Epithelial cell of prostate (primary cell): ENCODE measurements at regions not wholly inside any gene's neighbourhood (a gene's known extent, or its start where the extent isn't known, plus 50 kb on each side); places are given as distances from the start of the nearest gene placed in this dataset.
A peak's percentile ranks its signal among the peaks of the same experiment; 100 is the strongest.

Source experiments
- DNase-seq: peaks from one replicate; pipeline ENCODE4 v3.0.0-alpha.2; 2011; ENCODE audit warnings: low read depth, low spot score
- H3K27ac ChIP-seq: fragments of 450-650 bp; 2 replicates; pipeline ENCODE4 v1.5.1; 2017; ENCODE audit warnings: mild to moderate bottlenecking

GRCh38 chr7:94222516-94222915, 172.2 kb upstream of the COL1A2 start:
- H3K27ac ChIP-seq = no peak overlapping the region
- DNase-seq = no peak

GRCh38 chr7:94223375-94224084, 171.2 kb upstream of the COL1A2 start:
- no peak overlapping the region for H3K27ac ChIP-seq
- DNase-seq = peak; percentile 50

DNA sequence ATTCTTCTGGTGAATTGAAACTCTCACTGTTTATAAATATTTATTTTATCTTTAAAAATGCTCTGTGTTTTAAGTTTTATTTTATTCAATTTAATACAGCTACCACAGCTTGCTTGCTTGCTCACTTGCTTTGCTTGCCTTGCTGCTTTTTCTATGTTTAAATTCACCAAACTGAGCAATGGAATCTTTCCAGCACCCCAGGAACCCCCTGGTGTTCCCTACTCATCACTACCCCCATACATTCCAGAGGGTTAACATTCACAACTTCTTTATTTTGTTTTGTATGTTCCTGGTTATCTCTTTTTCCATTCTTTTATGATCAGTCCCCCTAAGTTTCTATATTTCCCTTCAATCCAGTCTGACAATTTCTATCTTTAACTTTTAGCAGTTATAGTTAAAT, 166.5 kb upstream of the COL1A2 start:
- no peak for DNase-seq
- no peak overlapping the region for H3K27ac ChIP-seq

GRCh38 chr7:94228678-94229077, 166.0 kb upstream of the COL1A2 start:
- no peak overlapping the region for H3K27ac ChIP-seq
- no peak for DNase-seq

DNA sequence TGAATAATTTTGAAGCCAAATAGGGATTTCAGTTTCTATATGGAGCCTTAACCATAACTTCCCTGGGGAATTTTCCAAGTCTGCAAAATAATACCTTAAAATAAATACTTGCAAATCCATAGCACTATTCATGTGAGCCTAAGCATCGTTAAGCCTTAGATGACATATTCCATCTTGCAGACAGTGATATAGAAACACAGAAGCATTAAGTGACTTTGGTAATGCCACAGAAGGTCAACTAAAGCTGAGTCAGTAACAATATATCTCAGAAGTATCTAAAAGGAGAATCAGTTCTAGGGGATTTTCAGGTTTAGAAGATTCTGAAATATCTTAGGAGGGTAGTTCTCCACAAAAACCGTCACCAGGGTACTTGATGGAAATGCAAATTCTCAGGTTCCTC, 163.4 kb upstream of the COL1A2 start:
- no peak for DNase-seq
- H3K27ac ChIP-seq = no peak overlapping the region

DNA sequence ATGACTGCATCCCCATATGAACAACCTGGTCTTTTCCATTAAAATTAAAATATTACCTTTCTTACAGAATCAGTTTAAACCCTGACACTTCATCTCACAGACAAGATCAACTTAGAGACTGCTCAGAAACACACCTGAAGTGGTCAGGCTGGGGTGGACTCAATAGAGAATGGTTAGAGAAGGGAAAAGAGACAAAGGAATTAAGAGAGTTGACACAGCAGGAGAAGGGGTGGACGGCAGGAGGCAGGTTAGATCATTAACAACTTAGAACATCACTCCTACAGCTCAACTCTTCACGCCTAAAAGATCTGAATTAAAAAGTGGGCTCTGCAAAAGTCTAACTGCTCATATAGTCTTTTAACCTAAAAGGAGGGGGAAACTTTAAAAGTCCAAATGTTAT, 157.7 kb upstream of the COL1A2 start:
- DNase-seq = no peak
- H3K27ac ChIP-seq = no peak overlapping the region

DNA sequence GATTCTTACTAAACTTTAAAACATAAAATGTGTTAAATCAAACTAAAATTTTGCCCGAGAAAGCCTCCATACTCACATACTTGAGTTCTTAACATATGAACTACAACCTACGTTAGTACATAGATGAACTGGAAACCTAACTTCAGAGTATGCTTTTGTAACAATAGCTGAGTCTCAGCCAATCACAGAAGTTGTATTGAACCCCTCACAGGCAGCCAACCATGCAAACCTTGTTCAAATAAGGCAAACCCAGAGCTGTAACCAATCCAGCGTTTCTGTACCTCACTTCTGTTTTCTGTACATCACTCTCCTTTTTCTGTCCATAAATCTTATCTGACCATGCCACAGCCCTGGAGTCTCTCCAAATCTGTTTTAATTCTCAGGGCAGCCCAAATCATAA, 157.3 kb upstream of the COL1A2 start:
- H3K27ac ChIP-seq = no peak overlapping the region
- no peak for DNase-seq

- no peak for DNase-seq
- no peak overlapping the region for H3K27ac ChIP-seq
Measured at GRCh38 chr7:94239661-94240234, 154.9 kb upstream of the COL1A2 start.

GRCh38 chr7:94240902-94241301, 153.8 kb upstream of the COL1A2 start:
- no peak overlapping the region for H3K27ac ChIP-seq
- DNase-seq = no peak

DNA sequence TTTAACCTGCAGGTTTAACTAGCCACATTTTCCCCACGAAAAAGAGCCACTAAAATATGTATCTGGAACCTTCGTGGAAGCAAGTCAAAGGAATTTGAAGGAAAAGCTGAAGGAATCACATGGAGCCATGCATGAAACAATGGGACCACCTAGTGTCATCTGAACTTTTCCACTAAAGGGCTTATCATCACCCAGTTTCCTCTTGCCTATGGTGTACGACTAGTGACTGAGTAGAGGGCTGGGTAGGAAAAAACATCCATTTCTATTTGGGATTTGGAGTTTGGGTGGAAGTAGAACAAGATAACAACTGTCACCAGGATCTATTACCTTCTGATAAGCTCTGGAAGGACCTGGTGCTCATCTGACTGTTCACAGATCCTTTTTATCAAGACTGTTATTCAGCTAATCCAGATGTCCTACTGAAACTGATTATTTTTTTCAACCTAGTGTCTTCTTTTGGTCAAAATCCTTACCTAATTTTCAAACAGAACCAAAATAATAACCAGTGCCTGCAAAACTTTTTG, 153.2 kb upstream of the COL1A2 start:
- no peak for DNase-seq
- H3K27ac ChIP-seq = no peak overlapping the region

- DNase-seq = no peak
- H3K27ac ChIP-seq = no peak overlapping the region
Measured at GRCh38 chr7:94243066-94243711, 151.5 kb upstream of the COL1A2 start.

DNA sequence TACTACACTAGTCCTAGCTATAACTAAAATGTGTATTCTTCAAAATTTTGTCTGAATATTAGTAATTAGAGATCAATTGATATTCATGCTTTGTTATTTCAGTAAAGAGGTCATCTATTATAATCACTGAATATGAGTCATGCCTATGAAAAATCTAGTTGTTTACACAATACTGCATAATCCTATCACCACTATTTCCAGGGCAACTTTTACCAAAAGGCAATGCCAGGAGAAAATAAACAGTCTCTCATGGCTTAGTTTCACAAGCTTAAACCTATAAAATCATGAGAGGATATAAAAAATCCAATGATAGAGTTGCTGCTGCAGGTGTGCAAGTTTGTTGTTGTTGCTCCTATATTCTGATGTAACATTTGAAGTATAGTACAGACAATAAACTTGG, 149.9 kb upstream of the COL1A2 start:
- H3K27ac ChIP-seq = no peak overlapping the region
- DNase-seq = no peak

- no peak overlapping the region for H3K27ac ChIP-seq
- DNase-seq = no peak
Measured at GRCh38 chr7:94245500-94245899, 149.2 kb upstream of the COL1A2 start.

DNA sequence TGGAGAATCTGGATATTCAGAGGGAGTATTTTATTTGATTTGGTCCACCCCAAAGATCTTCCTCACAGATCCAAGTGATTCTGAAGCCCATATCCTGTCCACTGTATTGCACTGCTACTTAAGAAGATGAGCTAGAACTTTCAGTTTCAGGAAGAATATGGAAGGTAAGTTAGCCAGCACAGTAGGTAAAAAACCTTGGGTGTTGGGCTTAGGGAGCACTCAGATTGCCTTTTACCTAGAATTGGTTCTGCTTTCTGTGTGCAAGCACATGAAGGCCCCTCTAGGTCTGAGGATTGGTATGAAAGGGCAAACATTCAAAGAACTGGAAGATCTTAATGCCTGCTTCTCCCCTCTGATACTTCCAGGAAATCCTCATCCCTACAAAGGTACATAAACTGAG, 146.7 kb upstream of the COL1A2 start:
- no peak for DNase-seq
- H3K27ac ChIP-seq = no peak overlapping the region

GRCh38 chr7:94249631-94250030, 145.1 kb upstream of the COL1A2 start:
- no peak for DNase-seq
- no peak overlapping the region for H3K27ac ChIP-seq

- no peak overlapping the region for H3K27ac ChIP-seq
- no peak for DNase-seq
Measured at GRCh38 chr7:94250124-94250523, 144.6 kb upstream of the COL1A2 start.

DNA sequence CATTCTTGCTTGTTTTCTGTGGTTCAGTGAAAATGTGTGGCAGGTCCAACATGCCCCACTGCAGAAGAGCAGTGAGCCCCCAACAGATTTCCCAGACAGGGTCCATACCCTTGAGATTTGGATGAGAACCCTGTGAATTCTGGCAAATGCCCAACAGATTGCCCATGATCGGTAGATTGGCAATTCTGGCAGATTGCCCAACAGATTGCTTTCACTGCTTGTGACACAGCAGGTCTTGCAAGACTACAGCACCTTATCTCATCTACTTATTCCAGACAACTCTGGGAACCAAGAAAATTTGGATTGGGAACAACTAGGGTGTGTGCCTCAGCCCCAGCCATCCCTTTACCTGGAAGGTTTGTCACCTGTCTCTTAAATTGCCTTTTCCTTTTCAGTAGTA, 143.7 kb upstream of the COL1A2 start:
- H3K27ac ChIP-seq = no peak overlapping the region
- no peak for DNase-seq

- H3K27ac ChIP-seq = no peak overlapping the region
- DNase-seq = no peak
Measured at GRCh38 chr7:94252124-94252523, 142.6 kb upstream of the COL1A2 start.

DNA sequence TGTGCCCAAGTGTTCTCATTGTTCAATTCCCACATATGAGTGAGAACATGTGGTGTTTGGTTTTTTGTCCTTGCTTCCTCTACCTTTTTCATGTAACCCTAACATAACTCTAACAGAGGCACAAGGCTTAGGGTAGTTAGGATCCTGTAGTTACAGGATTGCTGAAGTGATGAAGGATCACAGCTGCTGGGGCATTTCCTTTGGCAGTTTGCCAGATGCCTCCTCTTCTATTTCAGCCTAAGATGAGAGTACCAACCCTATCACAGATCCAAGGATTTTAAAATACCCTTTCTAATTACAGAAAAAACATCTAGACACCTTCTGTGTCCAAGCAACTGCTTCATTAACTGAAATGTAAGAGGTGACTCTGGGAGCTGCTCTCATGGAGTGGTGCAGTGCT, 141.7 kb upstream of the COL1A2 start:
- no peak overlapping the region for H3K27ac ChIP-seq
- DNase-seq = no peak

- H3K27ac ChIP-seq = no peak overlapping the region
- no peak for DNase-seq
Measured at GRCh38 chr7:94253686-94254085, 141.0 kb upstream of the COL1A2 start.

DNA sequence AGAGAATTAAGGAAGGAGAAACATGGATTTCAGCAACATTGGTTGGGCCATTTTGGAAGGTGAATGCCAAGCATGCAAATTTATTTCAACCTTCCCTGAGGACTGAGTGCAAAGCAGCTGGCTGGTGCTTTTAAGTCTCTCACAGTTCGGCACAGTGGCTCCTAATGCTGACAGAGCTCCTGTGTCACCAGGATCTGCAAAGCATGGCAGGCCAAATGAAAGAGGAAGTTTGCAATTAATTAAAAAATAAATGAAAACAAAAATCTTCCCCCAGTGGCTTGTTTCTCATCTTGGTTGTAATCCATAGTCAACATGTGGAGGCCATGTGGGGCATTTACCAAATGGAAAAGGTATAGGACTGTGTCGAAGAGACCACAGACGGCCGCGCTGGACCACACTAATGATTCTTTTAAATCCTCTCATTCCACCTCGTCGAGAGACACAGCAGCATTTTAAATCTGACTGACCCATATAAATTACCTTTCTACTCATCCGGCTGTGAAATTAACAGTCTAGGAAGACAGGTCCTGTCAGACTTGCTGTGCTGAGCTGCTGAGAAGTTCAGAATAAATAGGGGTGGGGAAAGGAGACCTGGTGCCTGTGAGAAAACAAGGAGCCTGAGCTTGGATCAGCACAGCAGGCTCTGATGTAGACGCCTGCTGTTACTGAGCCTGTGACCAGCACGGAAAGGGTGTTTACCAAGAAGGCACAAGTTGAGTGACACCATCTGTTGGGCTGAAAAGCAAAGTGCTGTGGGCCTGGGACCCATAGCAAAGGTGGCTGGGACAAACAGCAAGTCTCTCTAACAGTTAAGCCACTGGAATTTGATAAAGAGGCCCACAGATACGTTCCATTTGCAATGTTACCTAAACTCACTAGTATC, 136.0 kb upstream of the COL1A2 start:
- no peak overlapping the region for H3K27ac ChIP-seq
- DNase-seq = no peak
